HFFc6 (cell line): ENCODE measurements at regions not wholly inside any gene's neighbourhood (a gene's known extent, or its start where the extent isn't known, plus 50 kb on each side); places are given as distances from the start of the nearest gene placed in this dataset.
"Not testable (repeated sequence)": the region's sequence is repeated elsewhere in the genome, so short reads cannot be mapped to it uniquely, and the experiment has no call there.

ENCODE experiments used
- DNase-seq: peaks from one replicate; pipeline ENCODE4 v3.0.0-alpha.2; 2018
- H3K27ac Mint-ChIP-seq: 2 replicates; pipeline ENCODE4 v1.8.0; 2020; ENCODE audit warnings: mild to moderate bottlenecking, mixed read lengths
- H3K27me3 Mint-ChIP-seq: 2 replicates; pipeline ENCODE4 v1.8.0; 2021; ENCODE audit warnings: mild to moderate bottlenecking, moderate library complexity, mixed read lengths; ENCODE audit not compliant: insufficient read depth
- H3K36me3 Mint-ChIP-seq: 2 replicates; pipeline ENCODE4 v1.8.0; 2021; ENCODE audit warnings: low read depth, mixed read lengths
- H3K4me1 Mint-ChIP-seq: 2 replicates; pipeline ENCODE4 v1.8.0; 2020; ENCODE audit warnings: low read depth, mixed read lengths
- H3K4me3 Mint-ChIP-seq: 2 replicates; pipeline ENCODE4 v1.8.0; 2020; ENCODE audit warnings: mild to moderate bottlenecking, moderate library complexity, mixed read lengths
- H3K9me3 Mint-ChIP-seq: 2 replicates; pipeline ENCODE4 v1.8.0; 2020; ENCODE audit warnings: mild to moderate bottlenecking, mixed read lengths
- CTCF ChIP-seq: fragments of 200-600 bp; sonication (generic); IDR thresholded peaks from 2 replicates; pipeline ENCODE4 v1.5.0; 2021; ENCODE audit warnings: antibody characterized with exemption, mild to moderate bottlenecking

- H3K27me3 Mint-ChIP-seq, H3K4me1 Mint-ChIP-seq, H3K4me3 Mint-ChIP-seq, H3K27ac Mint-ChIP-seq: not testable (repeated sequence)
- peak; percentile 83 for TF ChIP-seq CTCF
- H3K9me3 Mint-ChIP-seq: peaks cover 32% of the 10 kb centered on the region
- peaks cover 13% of the 10 kb centered on the region for H3K36me3 Mint-ChIP-seq
- peak; percentile 1 for DNase-seq
These were observed 112.0 kb upstream of the FRG2C start for GRCh38 chr3:75552095-75552494.

- H3K4me1 Mint-ChIP-seq, DNase-seq, H3K36me3 Mint-ChIP-seq, H3K4me3 Mint-ChIP-seq, H3K27ac Mint-ChIP-seq, H3K27me3 Mint-ChIP-seq, H3K9me3 Mint-ChIP-seq: not testable (repeated sequence)
These were observed 99.7 kb upstream of the FRG2C start for GRCh38 chr3:75564427-75564826.

GRCh38 chr3:75572303-75572702, 91.8 kb upstream of the FRG2C start:
- H3K9me3 Mint-ChIP-seq, H3K4me3 Mint-ChIP-seq, H3K4me1 Mint-ChIP-seq: not testable (repeated sequence)

GRCh38 chr3:75579091-75579490, 85.0 kb upstream of the FRG2C start:
- H3K4me1 Mint-ChIP-seq, H3K27me3 Mint-ChIP-seq, DNase-seq, H3K36me3 Mint-ChIP-seq, H3K27ac Mint-ChIP-seq, H3K9me3 Mint-ChIP-seq: not testable (repeated sequence)
- peak overlapping the region; percentile 77 for H3K4me3 Mint-ChIP-seq

More at GRCh38 chr3:75572303-75572702, 91.8 kb upstream of the FRG2C start:
- H3K36me3 Mint-ChIP-seq, H3K27me3 Mint-ChIP-seq, H3K27ac Mint-ChIP-seq, DNase-seq: not testable (repeated sequence)

- not testable (repeated sequence) for DNase-seq, H3K36me3 Mint-ChIP-seq, H3K4me1 Mint-ChIP-seq, H3K9me3 Mint-ChIP-seq, H3K27ac Mint-ChIP-seq
- H3K27me3 Mint-ChIP-seq: peaks cover 10% of the 10 kb centered on the region
- peak overlapping the region; percentile 77; the same call in 1 of the 2 replicates for H3K4me3 Mint-ChIP-seq
These were observed 84.6 kb upstream of the FRG2C start for GRCh38 chr3:75579536-75579935.

GRCh38 chr3:75579981-75580782, 83.9 kb upstream of the FRG2C start:
- H3K27ac Mint-ChIP-seq, H3K4me1 Mint-ChIP-seq, DNase-seq, H3K9me3 Mint-ChIP-seq, H3K36me3 Mint-ChIP-seq: not testable (repeated sequence)
- peaks cover 10% of the 10 kb centered on the region for H3K27me3 Mint-ChIP-seq
- peak overlapping the region; percentile 50; the same call in 1 of the 2 replicates for H3K4me3 Mint-ChIP-seq
- peak; percentile 87 for TF ChIP-seq CTCF

GRCh38 chr3:75582536-75582935, 81.6 kb upstream of the FRG2C start:
- not testable (repeated sequence) for H3K4me3 Mint-ChIP-seq, H3K4me1 Mint-ChIP-seq, H3K27ac Mint-ChIP-seq, H3K9me3 Mint-ChIP-seq, DNase-seq, H3K36me3 Mint-ChIP-seq
- peaks cover 10% of the 10 kb centered on the region for H3K27me3 Mint-ChIP-seq

- not testable (repeated sequence) for H3K27ac Mint-ChIP-seq, H3K4me3 Mint-ChIP-seq, H3K9me3 Mint-ChIP-seq, DNase-seq, H3K36me3 Mint-ChIP-seq, H3K4me1 Mint-ChIP-seq
- H3K27me3 Mint-ChIP-seq: peaks cover 10% of the 10 kb centered on the region
These were observed 81.0 kb upstream of the FRG2C start for GRCh38 chr3:75583116-75583515.

GRCh38 chr3:75587695-75588094, 76.4 kb upstream of the FRG2C start:
- not testable (repeated sequence) for H3K4me1 Mint-ChIP-seq, DNase-seq, H3K9me3 Mint-ChIP-seq, H3K36me3 Mint-ChIP-seq, H3K27ac Mint-ChIP-seq, H3K4me3 Mint-ChIP-seq
- H3K27me3 Mint-ChIP-seq: peaks cover 11% of the 10 kb centered on the region

- H3K4me1 Mint-ChIP-seq, H3K27me3 Mint-ChIP-seq, H3K9me3 Mint-ChIP-seq, DNase-seq, H3K36me3 Mint-ChIP-seq, H3K27ac Mint-ChIP-seq, H3K4me3 Mint-ChIP-seq: not testable (repeated sequence)
These were observed 73.7 kb upstream of the FRG2C start for GRCh38 chr3:75590382-75590781.
